MV-4-11 (cell line): ENCODE measurements at regions not wholly inside any gene's neighbourhood (a gene's known extent, or its start where the extent isn't known, plus 50 kb on each side); places are given as distances from the start of the nearest gene placed in this dataset.
A peak's percentile ranks its signal among the peaks of the same experiment; 100 is the strongest.

Experiments used
- DNase-seq: peaks from one replicate; lab custom pipeline; 2025; lab: John Stamatoyannopoulos, UW

- no peak for DNase-seq
Measured at GRCh38 chr7:42492920-42493319, 255.9 kb upstream of the GLI3 start.

DNA sequence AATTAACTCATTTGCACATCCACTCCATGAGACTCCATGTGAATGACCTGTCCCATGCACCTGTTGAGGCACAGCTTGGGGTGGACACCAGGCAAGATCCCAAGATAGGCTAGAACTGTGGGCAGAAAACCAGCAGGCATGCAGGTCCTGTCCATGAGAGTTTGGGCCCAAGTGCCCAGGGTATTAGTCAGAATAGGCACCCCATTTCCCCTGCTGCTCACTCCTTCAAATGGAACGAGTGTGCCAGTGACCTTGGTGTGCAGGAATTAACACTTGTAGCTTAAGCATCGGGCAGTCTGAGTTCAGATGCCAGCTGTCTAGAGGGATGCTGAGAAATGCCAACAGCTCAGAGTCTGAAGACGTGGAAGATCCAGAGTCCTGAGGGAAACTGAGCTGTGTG is 254.1 kb upstream of the GLI3 start:
- DNase-seq: no peak

DNA sequence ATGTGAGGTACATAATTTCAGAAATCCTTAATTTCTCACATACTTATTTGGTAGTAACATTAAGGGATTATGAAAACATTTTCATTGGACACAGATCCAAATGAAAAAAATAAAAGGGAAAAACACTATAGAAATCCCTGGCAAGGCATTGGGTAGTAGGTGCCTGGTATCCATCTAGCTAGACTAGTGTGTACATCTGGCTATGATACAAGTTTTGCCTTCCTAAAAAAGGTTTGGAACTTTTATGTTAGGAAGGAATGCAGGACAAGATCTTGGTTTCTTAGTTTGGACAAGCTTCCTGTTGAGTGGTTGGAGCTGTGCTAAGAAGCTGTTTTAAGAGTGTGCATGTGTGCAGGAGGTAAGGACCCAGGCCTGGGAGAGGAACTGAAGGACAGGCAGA is 252.3 kb upstream of the GLI3 start:
- DNase-seq: no peak

DNA sequence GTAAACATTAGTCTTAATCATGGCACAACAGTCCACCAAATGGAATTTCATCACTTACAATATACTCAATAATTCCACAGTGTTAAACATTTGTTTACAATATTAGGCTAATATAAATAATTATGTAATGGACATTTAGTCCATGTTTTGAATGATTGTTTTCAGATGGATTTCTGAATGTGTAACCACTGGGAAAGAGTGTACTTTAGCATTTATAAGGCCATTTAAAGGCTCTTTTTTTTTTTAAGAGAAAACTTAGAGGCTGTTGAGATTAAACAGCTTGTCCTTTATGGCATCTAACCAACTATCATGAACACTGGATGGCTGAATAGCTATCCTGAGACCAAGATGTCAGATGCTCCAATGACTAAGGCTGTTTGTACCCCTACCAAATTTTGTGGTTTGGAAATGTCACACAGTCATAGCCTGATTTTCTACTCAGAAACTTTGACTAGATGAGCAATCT is 248.3 kb upstream of the GLI3 start:
- no peak for DNase-seq

DNA sequence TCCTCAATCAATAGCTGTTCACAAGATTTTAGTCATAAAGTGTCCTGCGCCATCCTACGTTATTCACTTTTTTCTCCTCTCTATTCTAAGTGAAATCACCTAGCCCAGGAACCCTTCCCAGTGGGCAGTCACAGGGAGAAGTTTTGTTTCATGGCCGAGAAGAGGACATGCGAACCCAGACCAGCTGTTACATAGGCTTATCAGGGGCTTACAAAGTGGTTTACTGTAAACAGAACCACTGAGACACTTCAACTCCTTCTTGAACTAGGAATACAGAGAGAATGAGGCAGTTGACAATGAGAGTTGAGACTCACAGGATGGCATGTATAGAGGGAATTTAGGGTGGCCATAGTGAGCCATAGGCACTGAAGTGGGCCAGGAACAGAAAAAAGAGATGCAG is 246.9 kb upstream of the GLI3 start:
- no peak for DNase-seq

DNA sequence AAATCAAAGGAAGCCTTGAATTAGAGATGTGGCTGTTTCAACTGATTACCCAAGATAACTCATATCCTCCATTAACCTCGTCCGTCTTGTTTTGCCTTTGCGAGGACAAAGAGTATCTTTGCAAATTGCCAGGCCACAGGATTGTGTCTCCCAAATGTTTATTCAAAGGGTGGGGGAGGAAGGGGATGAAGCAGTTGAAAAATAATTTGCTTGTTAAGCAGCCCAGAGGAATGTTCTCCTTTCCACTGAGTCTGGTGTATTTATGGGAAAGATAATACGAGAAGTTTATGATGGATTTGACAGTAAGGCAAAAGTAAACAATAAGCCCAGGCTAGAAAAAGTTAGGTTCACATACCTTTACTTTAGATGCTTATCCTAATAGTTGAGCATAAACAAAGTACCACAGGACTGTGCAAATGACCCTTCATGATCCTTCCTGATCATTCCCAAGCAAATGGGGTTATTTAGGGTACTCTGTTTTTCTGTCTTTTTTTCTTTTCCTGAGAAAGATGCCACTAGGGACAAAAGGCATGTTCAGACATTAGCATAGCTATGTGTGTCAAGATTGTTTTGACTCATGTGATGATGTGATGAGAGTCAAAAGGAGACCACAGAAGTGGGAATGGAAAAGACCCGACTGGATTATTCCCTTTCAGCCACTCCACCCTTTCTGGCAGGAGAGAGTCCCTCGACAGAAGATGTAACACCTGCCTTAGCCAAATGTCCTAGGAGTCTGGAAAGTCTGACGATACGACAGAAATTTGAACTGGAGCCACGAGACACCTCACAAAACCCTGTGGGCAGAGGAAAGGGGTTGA is 243.0 kb upstream of the GLI3 start:
- DNase-seq: no peak

GRCh38 chr7:42479452-42479815 is 242.4 kb upstream of the GLI3 start:
- DNase-seq: no peak

DNA sequence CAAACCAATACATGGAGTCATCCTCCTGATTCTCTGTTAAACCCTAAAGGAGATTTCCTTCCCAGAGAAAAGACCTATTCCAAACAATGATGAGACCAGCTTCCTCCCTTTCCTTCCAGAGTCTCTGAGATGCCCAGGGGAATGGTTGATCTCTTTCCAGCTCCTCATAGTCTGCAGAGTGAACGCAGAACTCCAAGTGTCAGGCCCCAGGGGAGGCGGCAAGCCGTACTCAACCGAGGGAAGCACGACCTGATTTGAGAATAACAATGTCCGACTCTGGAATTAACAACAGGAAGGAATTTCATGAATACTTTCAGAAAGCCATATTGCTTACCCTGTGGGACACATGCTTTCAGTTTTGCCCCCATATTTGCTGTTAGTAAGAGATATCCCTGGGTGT is 241.7 kb upstream of the GLI3 start:
- no peak for DNase-seq

DNA sequence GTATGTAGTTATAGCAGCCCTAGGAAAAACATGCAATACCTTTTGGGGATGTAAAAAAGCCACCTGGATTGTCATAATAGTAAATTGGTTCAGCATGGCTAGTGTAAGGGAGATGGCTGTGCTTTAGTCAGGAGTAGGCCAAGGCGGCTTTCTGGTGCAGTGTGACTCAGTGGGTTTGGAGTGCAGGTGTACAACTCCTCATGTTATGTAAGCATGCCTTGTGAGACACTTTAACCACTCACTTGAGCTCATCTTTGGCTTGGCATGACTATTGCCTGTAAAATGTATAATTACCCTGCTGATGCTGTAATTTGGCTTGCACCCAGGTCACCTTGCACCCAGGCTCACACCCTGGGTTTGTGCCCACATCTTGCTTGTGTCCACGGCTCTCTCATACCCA is 239.2 kb upstream of the GLI3 start:
- DNase-seq: no peak

DNA sequence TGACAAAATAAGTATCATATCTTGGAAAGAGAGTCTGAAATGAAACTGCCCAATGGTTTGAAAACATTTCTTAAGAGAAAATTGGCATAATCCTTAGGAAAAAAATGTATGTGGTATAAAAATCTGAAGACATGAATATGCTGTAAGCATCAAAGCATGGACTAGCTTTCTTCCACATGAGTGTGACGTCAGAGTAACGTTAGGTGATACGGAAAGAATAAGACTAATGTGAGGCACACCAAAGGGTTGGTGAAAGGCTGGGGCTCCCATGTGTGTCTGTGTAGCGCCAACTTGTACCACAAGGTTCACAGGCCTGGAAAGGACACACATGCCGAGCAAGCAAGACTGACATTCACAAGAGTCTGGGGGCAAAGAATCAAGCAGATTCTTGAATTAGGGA is 238.1 kb upstream of the GLI3 start:
- no peak for DNase-seq

- DNase-seq: no peak
Measured at GRCh38 chr7:42473099-42473498, 236.1 kb upstream of the GLI3 start.

DNA sequence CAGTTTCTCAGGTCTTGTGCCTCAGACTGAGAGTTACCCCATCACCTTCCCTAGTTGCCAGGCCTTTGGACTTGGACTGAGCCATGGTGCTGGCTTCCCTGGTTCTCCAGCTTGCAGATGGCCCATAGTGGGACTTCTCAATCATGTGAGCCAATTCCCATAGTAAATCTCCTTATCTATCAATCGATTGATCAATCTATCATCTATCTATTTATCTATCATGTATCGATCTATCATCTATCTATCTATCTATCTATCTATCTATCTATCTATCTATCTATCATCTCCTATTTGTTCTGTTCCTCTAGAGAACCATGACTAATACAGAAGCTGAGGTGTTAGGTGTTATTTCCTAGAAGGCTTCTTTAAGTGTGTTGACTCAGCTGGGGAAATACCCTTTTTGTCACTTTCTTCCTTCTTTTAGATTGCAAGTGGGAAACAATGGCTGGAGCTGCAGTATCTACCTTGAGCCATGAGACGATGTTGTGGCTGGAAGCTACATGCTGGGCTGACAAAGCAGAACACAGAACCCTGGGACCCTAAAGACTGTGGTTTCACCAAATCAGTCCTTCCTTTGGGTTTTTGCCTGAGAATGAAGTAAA is 234.7 kb upstream of the GLI3 start:
- DNase-seq: no peak

DNA sequence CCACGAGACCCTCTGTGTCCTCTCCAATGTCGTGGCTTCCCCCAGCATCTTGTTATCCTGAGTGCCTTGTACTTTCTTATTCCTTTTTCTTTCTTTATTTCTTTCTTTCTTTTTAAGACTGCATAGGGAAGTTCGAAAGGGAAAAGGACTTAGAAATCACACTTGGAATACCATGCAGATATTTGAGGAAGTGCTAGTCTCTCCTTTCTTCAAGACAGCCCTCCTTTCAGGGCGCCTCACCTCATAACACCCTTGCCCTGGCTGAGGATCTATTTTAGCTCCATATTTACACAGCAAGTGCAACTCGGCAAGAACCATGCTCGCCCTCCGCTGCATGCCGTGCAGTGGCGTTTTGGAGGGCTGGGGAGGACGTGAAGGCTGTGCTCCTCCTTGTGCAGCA is 232.3 kb upstream of the GLI3 start:
- no peak for DNase-seq

DNA sequence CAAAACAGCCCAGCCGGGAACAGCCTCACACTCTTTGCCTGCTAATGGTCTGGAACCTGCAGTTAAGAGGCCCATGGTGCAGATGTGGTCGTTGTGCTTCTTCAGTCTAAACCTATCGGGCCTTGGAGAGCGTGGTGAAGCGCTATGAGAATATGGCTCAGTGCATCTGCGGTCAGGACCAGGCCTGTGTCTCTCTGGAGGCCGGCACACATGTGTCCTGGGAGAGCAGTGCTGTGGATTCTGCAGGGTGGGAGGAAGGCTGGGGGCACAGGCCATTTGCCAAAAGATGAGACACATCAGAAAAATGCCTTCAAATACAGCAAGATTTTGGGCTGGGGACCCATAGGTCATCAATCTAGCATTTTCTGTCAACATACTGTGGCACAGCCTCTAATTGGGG is 231.5 kb upstream of the GLI3 start:
- DNase-seq: no peak

- DNase-seq: no peak
Measured at GRCh38 chr7:42461537-42461936, 224.5 kb upstream of the GLI3 start.

DNA sequence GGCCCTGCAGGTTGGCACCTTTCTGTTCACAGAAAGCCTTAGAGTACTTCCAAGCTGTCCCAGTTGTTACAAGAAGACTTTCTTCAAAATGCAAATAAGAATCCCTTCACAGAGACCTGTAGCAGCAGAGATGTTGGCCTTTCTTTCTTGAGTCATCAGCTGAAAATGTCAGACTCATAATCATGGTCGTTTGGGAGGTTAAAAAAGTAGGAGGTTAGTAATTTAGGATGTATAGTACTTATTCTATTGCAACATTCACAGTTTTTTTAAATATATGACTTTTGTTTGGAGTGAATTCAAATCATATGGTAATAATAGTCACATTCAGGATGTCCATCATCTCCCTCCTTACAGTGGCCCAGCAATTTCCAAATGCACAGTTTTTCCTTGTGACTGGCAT is 223.9 kb upstream of the GLI3 start:
- DNase-seq: no peak

GRCh38 chr7:42460148-42460547 is 223.1 kb upstream of the GLI3 start:
- no peak for DNase-seq

DNA sequence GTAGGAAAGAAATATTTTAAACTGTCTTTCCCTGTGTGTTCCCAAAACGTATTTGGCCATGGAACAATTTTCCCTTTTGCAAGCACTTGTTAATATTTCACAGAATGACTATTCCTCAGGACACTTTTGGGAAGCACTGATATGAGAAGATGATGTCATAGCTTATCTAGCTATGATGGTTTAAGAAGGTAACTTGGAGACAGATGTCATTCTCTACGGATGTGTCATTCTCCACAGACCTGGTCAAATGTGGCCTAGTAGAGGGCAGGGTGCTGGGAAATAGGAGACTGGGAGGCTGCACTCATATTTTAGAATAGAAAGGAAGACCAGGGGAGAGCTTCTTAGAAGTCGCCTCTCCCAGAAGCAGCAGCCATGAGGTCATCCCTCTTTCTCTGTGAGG is 220.7 kb upstream of the GLI3 start:
- DNase-seq: no peak

- DNase-seq: no peak
Measured at GRCh38 chr7:42456756-42457276, 219.8 kb upstream of the GLI3 start.

DNA sequence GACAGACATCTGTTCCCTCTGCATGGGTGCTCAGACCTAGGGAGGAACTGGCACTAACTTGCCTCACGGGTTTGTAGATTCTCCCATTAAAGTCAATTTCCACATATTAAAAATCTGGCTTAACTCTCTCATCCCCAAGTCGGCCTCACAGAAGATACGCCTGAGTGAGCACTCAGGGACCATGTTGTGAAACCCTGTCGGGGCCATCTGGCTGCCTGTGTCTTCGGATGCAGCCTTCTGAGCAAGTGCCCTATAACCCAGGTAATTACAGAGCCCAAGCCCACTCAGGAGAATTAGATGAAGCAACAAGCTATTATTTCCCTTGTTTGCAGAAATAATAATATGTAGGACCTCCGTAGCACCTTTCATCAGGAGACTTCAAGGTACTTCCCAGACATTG is 219.3 kb upstream of the GLI3 start:
- no peak for DNase-seq

DNA sequence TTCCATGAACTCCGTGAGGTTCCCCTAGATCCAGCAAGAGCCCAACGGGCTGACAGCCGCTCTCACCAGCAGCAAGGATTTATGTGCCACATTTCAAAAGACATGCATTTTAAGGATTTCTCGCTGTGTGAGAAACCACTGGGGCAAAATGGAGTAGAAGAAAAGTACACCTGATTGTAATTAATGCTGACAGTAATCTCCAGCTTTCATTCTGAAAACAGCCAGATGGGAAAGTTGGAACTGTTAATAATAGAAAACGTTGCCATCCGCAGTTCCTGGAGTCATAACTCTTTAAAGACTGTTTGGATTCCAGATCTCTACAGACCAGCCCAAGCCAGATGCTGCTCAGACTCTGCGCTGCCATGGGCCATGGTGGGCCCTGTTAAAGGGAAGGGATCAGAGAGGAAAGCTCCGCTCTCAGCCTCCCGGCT is 216.9 kb upstream of the GLI3 start:
- no peak for DNase-seq

- peak; percentile 34 for DNase-seq
Measured at GRCh38 chr7:42452356-42452755, 215.3 kb upstream of the GLI3 start.

DNA sequence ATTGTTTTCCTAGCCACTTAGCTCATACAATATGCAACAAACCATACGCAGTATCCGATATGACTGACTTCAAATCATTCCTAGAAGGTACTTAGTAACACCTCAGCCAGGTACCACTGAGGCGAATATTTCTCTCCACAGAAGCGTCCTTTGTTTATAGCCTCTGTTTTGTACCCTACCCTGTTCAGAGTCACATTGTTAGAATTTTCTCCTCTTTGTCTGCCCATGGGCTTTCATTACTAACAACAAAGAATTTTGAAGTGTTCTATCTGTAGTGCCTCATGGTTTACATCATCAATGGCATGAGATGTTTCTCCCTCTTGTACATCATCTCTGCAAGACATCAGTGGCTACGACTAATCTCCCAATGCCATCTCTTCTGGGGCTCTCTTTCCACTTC is 212.4 kb upstream of the GLI3 start:
- no peak for DNase-seq

- DNase-seq: no peak
Measured at GRCh38 chr7:42448901-42449300, 211.9 kb upstream of the GLI3 start.
